ENCODE measurements at regions not wholly inside any gene's neighbourhood (a gene's known extent, or its start where the extent isn't known, plus 50 kb on each side); places are given as distances from the start of the nearest gene placed in this dataset.
"Not testable (repeated sequence)": the region's sequence is repeated elsewhere in the genome, so short reads cannot be mapped to it uniquely, and the experiment has no call there.

GRCh38 chr4:45460157-45460556, 663.7 kb downstream of the GABRG1 start:
- intact Hi-C loops (cut with micrococcal nuclease; ENCODE audit: unreplicated experiment) = loop anchor here (10.0 kb wide), 1 partner anchor 695 kb away; no protein-coding TSS in a partner anchor
- H3K27ac ChIP-seq (ENCODE audit: extremely low read length, insufficient read depth, low read length); ATAC-seq; H3K27me3 ChIP-seq (ENCODE audit: control insufficient read depth in 1 of 2, insufficient read depth in 2 of 2, low read length in 2 of 2); CTCF ChIA-PET (ENCODE audit: low intra/inter-chr PET ratio, low total read pairs); in situ Hi-C loops (cut with HindIII; ENCODE audit: extremely low pct_ligation_motif_present, low pct_unique_long_range_greater_than_20kb); H3K36me3 ChIP-seq (replicated peaks in 1 of 2; ENCODE audit: control insufficient read depth in 1 of 2, insufficient read depth in 2 of 2, low read length in 2 of 2); H3K9me3 ChIP-seq (ENCODE audit: low read length); H3K79me2 ChIP-seq (ENCODE audit: insufficient read depth, low read length); FAIRE-seq; H3K4me2 ChIP-seq (ENCODE audit: low read depth, low read length); H3K9ac ChIP-seq (ENCODE audit: insufficient read depth, low read depth, low read length); H3K4me3 ChIP-seq (replicated peaks in 1 of 3; ENCODE audit: insufficient read depth in 1 of 3, low read depth in 2 of 3, low read length in 3 of 3); DNase-seq (ENCODE audit: low spot score); POLR2A ChIA-PET; BruUV-seq (replicated peaks); H4K20me1 ChIP-seq (ENCODE audit: insufficient read depth, low read length); H3K4me1 ChIP-seq (ENCODE audit: insufficient read depth, low read length); H2AFZ ChIP-seq (ENCODE audit: low read length): not testable (repeated sequence)
- 0% methylated on average over 1 of the region's 4 CpGs for WGBS (ENCODE audit: low lambda C conversion rate)

GRCh38 chr4:45455217-45455616, 668.6 kb downstream of the GABRG1 start:
- Histone ChIP-seq H3K27me3 (ENCODE audit: control insufficient read depth in 1 of 2, insufficient read depth in 2 of 2, low read length in 2 of 2) (no peaks in the 10 kb centered on the region), H3K9me3 (ENCODE audit: low read length) (no peaks in the 10 kb centered on the region; the same call in 1 of the 2 replicates), H2AFZ (ENCODE audit: low read length) (no peak overlapping the region), H3K4me3 (replicated peaks in 1 of 3; ENCODE audit: insufficient read depth in 1 of 3, low read depth in 2 of 3, low read length in 3 of 3) (no peak overlapping the region), H3K27ac (ENCODE audit: extremely low read length, insufficient read depth, low read length) (no peak overlapping the region), H4K20me1 (ENCODE audit: insufficient read depth, low read length) (no peaks in the 10 kb centered on the region), H3K79me2 (ENCODE audit: insufficient read depth, low read length) (no peaks in the 10 kb centered on the region), H3K4me1 (ENCODE audit: insufficient read depth, low read length) (no peaks in the 10 kb centered on the region), H3K4me2 (ENCODE audit: low read depth, low read length) (no peak overlapping the region), H3K9ac (ENCODE audit: insufficient read depth, low read depth, low read length) (no peak overlapping the region), H3K36me3 (replicated peaks in 1 of 2; ENCODE audit: control insufficient read depth in 1 of 2, insufficient read depth in 2 of 2, low read length in 2 of 2) (no peaks in the 10 kb centered on the region)
- in situ Hi-C loops (cut with HindIII; ENCODE audit: extremely low pct_ligation_motif_present, low pct_unique_long_range_greater_than_20kb) = no loop called here
- WGBS (ENCODE audit: low lambda C conversion rate) = 2% methylated on average over 2 of the region's 2 CpGs
- no peak for FAIRE-seq
- DNase-seq (ENCODE audit: low spot score) = no peak
- intact Hi-C loops (cut with micrococcal nuclease; ENCODE audit: unreplicated experiment) = no loop called here
- ChIA-PET CTCF (ENCODE audit: low intra/inter-chr PET ratio, low total read pairs) (no interaction called here), POLR2A (no interaction called here)
- ATAC-seq = no peak
- BruUV-seq (replicated peaks) = no TSS peak
- TF ChIP-seq ZNF703 (CRISPR knock-in tag; IDR thresholded peaks at IDR 0.05; ENCODE audit: borderline replicate concordance) = no peak
- TF ChIP-seq ZNF737 (CRISPR knock-in tag; IDR thresholded peaks at IDR 0.05; ENCODE audit: borderline replicate concordance) = no peak
- no peak for TF ChIP-seq ZNF678 (CRISPR knock-in tag; IDR thresholded peaks at IDR 0.05)
- no peak for TF ChIP-seq MTA3 (CRISPR knock-in tag; IDR thresholded peaks at IDR 0.05)
- no peak for TF ChIP-seq ZNF441 (CRISPR knock-in tag; IDR thresholded peaks at IDR 0.05; ENCODE audit: borderline replicate concordance)
- TF ChIP-seq ZBTB26 (CRISPR knock-in tag; IDR thresholded peaks at IDR 0.05; ENCODE audit: borderline replicate concordance) = no peak
- no peak for TF ChIP-seq CREBL2 (CRISPR knock-in tag; IDR thresholded peaks at IDR 0.05; ENCODE audit: borderline replicate concordance)
- TF ChIP-seq DZIP1 (CRISPR knock-in tag; IDR thresholded peaks at IDR 0.05) = no peak
- no peak for TF ChIP-seq GATAD1 (CRISPR knock-in tag; IDR thresholded peaks at IDR 0.05)
- TF ChIP-seq SETDB1 (CRISPR knock-in tag; IDR thresholded peaks at IDR 0.05; ENCODE audit: borderline replicate concordance) = no peak
- TF ChIP-seq ZNF7 (CRISPR knock-in tag; IDR thresholded peaks at IDR 0.05) = no peak
- TF ChIP-seq SPEN (CRISPR knock-in tag; IDR thresholded peaks at IDR 0.05; ENCODE audit: low read depth) = no peak
- TF ChIP-seq ZNF562 (CRISPR knock-in tag; IDR thresholded peaks at IDR 0.05; ENCODE audit: borderline replicate concordance) = no peak
- no peak for TF ChIP-seq DDIT3 (CRISPR knock-in tag; IDR thresholded peaks at IDR 0.05)
- TF ChIP-seq HMG20A (CRISPR knock-in tag; IDR thresholded peaks at IDR 0.05; ENCODE audit: borderline replicate concordance) = no peak
- no peak for TF ChIP-seq ZNF160 (CRISPR knock-in tag; IDR thresholded peaks at IDR 0.05)

All from HepG2 (cell line).